Right kidney (tissue), 1 donor: ENCODE measurements at regions not wholly inside any gene's neighbourhood (a gene's known extent, or its start where the extent isn't known, plus 50 kb on each side); places are given as distances from the start of the nearest gene placed in this dataset.
"Not testable (repeated sequence)": the region's sequence is repeated elsewhere in the genome, so short reads cannot be mapped to it uniquely, and the experiment has no call there.

ENCODE experiments used
- DNase-seq: peaks from one replicate; pipeline ENCODE4 v3.0.0-alpha.2; 2016

DNA sequence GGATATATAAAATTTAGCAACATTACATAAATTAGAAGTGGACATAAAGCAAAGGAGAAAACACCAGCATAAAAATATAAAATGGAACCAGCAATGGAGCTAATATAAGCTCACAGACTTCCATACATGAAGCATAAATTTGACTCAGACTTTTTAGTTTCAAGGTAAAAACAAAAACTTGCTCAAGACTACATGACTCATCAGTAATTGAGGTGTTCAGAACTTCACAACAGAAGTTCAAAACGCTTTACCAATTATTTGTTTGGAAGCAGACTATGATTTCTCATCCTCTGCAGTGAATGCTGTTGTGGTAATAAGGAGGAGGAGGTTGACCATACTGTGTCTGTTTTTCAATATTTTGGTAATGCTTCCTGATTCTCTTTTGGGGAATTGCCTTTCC is 192.0 kb upstream of the MEIS1 start:
- DNase-seq = not testable (repeated sequence)

DNA sequence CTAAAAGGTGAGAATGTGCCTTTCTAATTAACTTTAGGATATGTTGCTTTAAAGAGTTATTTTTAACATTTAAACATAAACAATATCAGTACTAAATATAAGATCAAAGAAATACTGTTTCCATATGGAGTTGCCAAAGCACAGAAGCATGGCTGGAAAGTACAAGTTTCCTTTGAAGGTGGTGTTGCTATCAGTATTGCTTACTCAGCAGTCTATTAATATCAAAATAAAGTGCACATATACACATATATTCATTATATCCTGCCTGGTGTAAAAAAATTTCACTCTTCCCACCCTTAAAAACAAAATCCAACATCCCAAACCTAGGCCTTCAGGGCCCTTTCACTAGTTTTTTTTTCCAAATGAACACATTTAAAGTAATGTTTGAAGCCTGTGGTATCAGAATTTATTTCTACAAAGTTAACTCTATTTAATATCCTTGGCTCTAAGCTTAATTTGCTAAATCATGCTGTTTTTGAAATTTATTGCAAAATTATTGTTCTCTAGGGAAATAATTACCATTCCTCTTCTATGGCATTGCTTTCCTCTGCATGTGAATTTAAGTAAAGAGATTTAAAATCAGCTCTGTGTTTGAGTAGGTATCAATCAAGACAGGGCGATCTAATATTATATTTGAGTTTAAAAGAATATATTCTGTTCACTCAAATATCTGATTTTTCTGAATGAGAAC is 192.7 kb upstream of the MEIS1 start:
- no peak for DNase-seq

DNA sequence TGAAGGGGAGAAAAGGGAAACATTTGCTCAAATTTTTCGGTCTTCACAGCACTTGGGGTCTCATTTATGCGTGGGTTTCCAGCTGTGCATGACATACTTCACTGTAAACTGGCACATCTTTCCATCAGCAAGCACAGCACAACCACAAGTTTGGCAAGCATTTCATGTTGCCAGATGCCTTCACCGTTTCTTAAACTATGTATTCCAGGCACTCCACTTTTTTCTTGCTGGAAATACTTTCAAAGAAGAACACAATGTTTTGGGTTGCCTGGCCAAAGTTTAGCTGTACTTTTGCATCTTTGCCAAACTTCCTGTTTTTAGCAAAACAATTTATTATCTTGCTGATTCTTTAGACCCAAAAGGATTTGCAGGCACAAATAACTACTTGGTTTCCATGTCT is 194.6 kb upstream of the MEIS1 start:
- DNase-seq = no peak

DNA sequence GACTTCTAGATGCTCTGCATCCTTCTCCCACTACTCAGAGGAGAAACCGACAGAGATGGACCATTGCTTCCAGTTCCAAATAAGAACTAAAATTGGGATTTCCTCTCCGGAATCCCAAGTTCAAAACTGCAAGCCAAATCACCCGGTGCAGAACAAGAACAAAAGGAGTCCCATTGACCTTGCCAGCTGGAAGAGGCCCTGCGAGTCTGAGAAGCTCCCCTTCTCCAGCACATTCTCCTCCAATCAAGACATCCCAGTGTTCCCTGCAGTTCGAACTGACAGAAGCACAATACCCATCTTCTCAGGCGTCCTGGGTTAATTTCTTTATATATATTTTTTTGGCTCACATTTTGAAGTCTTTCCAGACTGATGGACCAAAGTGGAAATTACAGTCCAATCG is 195.3 kb upstream of the MEIS1 start:
- DNase-seq = no peak

DNA sequence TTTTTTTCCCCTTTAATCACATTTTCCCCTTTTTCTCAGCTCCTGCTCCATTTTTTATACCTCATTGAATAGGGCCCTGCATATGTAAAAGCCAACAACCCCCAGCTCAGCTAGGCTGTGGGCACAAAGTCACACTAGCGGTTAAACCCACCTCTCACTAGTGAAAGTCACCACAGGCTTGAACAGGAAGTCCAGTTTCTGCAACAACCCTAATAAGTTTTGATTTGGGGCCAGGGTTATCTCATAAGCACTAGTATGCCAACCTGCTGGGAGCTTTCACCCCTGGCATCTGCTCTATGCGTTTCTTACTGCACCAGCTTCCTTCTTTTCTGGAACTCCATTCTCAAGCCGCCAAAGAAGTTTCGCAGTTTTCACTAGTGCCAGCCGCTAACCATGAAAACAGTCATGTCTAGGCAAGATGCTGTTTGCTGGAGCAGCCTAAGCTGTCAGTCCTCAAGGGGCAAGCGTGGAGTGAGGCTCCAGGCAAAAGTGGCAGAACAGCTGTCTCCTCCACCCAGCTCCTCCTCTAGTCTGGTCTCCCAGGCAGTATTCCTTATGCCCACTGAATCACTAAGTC is 197.0 kb upstream of the MEIS1 start:
- no peak for DNase-seq

DNA sequence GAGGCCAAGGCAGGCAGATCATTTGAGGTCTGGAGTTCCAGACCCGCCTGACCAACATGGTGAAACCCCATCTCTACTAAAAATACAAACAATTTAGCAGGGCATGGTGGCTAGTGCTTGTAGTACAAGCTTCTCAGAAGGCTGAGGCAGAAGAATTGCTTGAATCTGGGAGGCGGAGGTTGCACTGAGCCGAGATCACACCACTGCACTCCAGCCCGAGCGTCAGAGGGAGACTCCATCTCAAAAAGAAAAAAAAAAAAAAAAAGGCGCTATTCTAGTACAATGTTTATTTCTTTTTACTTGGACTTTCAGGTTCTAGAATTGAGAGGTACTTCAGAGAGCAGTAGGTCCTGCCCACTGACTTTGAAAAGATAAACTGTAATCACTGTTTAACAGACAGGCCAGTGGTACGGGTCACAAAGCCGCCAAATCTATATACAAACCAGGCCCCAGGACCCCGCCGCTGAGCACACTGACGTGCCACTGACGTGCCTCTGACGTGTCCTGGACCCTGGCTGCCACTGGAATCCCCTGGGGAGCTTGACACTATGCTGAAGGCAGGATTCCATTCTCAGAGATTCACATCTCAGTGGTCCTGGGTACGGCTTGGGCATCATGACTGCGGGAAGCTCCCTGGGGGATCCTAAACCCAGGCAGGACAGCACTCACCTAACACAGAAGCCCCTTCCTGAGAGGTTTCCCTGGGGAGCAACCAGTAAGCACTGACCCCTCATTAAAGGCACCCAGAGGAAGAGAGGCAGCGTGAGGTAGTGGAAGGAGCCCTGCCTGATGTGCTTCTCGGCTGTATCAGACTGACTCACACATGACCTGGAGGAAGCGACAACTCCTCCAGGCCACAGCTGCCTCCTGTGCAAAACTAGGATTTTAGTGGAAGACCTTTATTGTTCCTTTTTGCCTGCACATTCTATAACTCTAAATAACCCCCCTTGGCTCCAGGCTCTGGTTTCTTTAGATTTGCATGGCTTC is 197.8 kb upstream of the MEIS1 start:
- no peak for DNase-seq

DNA sequence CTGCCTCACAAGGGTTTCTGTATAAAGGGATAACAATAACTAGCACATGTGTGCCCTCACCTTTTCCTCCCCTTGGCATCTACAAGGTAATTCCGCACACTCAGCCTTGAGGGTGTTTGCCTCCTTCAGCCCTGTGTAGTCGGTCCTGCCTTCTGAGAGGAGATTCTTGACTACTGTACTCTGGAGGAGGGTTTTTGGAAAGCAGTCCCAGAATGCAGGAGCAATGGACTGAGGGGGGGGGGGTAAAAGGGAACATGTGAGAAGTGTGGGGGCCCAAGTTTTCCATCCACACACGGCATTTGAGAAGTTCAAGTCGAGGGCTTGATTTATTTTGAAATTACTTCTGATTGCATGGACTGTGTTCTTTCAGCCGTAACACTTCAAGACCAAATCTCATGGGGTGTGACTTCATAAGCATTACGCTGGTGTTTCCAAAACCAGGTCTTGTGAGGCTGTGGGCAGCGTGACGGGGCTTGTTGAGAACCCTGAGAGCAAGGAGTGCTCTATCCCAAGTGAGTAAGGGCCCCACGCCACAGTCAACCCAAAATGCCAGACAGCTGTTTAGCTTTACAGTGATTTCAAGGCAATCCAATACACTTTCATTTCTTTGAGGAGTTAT is 198.7 kb upstream of the MEIS1 start:
- no peak for DNase-seq

DNA sequence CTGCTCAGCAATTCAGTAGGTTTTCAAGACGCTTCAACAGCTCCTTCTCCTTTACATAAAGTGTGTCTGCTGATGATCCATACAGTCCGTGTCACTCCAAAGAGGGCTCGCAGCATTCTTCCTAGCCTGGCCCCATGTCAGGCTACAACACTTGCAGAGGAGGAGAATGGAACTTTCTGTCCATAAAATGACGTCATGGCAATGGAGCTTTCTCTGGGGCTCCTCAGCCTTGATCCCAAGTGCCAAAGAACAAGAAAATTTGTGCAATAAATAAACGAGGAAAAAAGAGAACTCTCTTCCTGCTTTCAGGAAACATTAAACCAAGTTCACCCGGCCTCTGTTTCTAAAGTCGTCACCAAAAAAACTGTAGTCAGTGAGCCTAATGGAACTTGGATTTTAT is 199.5 kb upstream of the MEIS1 start:
- DNase-seq = peak; percentile 15

DNA sequence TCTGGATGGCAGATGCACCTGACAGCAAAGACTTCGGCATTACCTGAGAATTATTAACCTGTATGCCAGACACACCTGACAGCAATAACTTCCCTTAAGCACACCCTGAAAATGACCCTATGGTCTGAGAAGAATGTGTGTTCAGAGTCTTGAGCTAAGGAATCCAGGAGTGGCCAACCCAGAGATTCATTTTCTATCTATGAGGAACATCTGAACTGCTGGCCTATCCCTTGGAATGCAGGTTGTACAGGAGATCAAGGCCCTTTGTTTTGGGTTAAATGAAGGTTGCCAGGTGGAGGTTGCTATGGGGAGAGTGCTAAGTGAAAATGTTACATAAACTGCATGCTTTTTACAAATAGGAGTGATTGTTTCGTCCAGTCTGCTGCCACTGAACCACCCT is 200.9 kb upstream of the MEIS1 start:
- no peak for DNase-seq

DNA sequence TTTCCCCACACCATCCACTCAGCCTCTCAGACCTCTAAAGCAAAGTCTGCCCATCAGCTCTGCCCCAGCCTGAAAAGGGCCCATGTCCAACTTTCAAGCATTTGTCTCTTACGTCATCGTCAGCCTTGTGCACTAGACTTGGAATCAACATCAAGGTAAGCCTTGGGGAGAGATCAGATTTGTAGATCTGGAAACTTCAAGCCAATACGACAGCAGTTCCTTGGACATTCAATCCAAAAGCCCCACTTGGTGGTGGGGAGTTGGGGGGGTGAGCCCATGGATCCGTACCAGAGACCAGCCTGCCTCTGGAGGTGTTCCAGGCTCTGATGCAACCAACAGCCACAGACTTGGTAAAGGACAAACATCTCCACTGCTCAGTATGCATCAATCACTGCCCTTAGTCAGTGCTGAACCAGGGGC is 206.8 kb upstream of the MEIS1 start:
- DNase-seq = no peak

DNA sequence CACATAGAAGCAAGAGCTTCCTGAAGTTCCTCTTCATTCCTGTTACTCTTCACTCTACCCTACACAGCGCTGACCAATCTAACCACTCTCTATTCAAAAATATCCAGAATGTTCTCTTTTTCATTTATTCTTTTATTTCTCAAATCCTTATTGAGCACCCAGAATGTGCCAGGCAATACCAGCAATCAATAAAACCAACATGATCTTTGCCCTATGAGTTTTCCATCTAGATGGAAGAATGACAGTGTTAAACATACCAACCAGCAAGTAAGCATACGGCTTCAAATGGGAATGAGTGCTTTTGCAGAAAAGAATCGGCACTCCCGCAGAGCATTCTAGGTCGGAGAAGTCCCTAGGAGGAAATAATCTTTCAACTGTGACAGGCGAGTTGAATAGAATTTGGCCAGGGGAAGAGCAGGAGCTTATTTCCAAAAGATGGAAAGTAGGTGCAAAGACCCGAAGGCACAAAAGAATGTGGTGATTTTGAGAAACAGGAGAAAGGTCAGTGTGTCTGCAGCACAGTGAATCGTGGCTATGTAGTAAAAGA is 217.8 kb upstream of the MEIS1 start:
- no peak for DNase-seq

DNA sequence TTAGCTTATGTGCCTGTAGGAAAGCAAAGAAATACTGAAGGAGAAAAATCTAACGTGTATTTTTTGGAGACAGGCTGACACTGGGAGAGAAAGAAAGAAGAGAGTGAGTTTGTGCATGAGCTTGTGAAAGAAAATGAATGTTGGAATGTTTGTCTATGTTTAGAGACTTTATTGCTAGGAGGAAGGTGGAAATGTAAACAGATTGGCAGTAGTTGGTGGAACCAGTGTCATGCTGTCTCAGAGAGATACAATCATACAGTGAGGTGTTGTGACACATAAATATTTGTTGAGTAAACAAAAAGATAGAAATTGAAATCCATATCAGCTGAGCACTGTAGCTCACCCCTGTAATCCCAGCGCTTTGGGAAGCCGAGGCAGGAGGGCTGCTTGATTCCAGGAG is 222.2 kb upstream of the MEIS1 start:
- no peak for DNase-seq

DNA sequence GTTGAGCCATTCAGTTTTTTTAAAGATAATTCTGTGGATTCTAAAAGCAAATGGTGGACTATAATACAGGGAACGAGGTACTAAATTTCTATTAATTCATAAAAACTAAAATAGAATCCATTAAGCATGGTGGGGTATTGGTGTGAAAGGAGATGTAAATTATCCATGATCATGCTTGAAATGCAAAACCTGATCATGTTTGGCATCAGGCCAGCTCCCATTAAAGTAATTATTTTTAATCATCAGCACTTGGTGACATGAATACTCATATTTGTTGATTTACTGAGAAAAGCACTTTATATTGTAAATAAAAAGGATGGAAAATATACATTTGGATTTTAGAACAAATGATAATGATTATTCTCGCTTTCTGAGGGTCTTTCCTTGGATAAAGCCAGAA is 232.3 kb upstream of the MEIS1 start:
- DNase-seq = no peak

DNA sequence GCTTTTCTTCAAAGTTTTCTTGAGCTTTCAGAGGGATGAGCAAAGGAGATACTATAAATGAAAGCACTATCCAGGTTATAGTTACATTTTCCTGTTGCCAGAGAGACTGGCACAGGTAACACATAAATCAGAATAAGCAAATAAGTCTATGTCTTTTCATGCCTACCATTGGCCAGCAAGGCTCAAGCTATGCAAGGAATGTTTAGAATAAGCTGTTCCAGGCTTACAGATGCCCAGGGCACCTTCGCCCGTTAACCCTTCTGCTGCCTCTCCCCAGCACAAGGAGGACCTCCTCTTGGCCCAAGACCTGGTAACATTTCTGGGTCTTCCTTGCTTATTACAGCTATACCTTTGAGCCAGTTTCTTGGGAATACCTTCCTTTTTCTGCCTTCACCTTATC is 233.7 kb upstream of the MEIS1 start:
- DNase-seq = no peak

DNA sequence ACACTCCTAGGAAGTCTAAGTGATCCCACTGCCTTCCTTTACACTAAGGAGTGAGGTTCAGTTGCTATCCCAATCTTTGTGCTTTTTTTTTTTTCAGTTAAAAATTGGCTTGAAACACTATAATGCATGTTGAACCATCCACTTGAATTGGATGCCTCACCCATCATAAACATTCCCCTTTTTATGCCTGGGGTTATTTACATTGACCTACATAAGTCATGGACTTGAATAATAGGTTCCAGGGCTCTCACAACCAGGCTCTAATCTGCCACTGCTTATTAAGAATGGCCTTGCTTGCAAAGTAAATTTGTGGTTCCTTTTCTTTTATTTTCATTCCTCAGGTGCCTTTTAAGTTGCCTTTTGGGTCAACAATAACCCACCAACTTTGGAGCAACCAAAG is 236.1 kb upstream of the MEIS1 start:
- DNase-seq = no peak

DNA sequence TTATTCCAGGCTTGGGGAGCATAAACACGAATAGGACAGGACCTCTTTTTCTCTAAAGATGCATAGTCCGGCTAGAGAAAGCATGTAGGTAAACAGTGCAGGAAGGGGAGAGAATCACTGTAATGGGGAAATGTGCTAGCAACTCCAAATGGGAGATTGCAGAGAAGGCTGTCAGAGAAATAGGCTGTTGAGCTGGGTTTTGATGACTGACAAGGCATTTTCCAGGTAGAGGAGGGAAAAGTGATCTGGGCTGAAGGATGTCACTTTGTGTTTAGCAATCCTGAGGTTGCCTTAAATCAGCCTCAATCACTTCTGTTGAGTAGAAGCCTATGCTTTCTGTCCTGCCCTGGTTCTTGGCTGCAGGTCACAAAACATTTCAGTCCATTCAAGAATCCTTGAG is 242.0 kb upstream of the MEIS1 start:
- no peak for DNase-seq

DNA sequence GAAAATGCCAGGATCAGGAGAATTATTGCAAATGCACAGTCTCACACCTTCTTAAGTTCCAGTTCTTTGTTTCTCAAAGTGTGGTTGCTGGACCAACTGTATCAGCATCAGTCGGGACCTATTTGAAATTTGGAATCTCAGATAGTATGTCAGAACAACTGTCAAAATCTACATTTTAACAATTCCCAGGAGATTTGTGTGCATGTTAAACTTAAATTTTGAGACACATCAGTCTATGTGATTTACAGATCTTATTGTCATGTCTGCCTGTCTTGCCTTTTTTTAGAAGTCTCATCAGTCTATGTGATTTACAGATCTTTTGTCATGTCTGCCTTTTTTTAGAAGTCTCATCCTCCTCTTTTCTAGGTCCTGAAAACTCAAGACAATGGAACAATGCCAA is 243.6 kb upstream of the MEIS1 start:
- DNase-seq = no peak

DNA sequence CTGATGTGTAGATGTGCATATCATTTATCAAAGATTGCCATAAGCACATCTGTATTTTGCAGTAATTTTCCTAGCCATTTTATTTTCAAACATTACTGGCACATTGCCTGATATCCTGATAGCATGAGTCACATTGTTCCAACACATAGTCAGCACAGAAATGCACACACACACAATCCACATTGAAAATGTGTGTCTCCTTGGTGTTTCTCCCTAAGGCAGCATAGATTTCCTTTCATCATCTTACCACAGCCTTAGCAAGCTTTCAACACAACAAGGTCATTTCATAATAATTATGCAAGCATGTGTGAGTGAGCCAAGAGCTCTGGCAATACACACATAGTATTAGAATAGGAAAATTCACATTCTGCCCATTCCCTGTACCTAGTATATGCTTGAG is 245.4 kb upstream of the MEIS1 start:
- DNase-seq = no peak

DNA sequence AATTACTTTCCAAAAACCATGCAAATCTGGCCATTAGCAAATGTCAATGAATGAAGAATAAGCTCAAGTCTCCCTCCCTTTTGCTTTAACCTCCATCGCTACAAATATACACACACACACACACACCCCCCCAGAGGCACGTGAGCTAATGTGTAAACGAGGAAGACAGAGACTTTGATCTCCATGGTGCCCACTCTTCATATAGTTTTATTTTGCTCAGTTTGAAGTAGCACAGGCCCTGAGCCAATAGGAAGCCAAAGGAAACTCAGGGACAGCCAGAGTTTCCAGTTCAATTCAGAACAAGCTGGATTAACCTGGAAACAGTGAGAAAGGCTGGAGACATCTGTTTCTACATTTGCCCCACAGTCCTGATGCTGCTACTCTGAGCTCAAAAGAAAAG is 248.4 kb upstream of the MEIS1 start:
- no peak for DNase-seq

DNA sequence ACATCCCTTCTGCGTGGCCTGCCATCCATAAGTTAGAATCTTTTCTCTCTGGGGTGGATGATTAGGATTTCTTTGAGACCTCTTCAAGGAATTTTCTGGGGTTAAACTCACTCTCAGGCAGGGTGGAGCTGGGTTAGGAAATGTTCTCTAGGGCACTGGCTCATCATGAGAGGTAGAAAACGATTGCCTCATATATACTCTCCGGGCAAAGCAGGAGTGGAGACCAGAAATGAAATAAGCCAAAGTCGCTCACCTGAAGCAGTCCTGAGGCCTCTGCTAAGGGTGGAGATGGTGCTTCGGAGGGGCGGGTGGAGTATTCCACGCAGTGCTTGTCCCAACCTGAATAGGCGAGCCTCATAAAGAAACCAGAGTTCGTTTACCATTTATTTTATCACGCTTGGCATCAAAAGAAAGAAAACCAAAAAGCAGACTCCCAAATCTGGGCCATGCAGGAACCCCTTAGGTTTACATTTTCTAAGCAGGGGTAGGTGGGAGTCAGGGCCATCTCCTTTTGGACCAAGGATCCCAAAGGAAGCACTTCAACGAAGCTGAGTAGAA is 249.3 kb upstream of the MEIS1 start:
- no peak for DNase-seq

DNA sequence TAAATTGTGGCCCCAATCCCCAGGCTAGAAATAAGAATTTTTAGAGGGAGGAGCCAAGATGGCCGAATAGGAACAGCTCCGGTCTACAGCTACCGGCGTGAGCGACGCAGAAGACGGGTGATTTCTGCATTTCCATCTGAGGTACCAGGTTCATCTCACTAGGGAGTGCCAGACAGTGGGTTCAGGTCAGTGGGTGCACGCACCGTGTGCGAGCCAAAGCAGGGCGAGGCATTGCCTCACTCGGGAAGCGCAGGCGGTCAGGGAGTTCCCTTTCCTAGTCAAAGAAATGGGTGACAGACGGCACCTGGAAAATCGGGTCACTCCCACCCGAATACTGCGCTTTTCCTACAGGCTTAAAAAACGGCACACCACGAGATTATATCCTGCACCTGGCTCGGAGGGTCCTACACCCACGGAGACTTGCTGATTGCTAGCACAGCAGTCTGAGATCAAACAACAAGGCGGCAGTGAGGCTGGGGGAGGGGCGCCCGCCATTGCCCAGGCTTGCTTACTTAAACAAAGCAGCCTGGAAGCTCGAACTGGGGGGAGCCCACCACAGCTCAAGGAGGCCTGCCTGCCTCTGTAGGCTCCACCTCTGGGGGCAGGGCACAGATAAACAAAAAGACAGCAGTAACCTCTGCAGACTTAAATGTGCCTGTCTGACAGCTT is 257.7 kb upstream of the MEIS1 start:
- not testable (repeated sequence) for DNase-seq

DNA sequence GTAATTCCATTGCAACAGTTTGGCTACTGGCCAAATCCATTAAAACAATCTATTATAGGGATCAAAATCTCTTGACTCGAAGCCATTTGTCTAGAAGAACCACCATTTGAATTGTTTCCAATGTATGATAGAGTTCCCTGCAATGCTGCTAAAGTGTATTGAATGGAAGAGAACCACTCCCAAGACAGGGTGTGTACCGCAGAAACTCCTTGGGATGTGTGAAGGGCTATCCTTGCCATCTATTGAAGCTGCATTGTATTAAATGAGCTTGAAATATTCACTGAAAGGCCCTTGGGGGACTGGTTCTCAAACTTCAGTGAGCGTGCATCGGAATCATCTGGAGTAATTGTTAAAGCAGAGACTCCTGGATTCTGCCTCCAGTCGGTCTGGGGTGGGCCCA is 260.4 kb upstream of the MEIS1 start:
- DNase-seq = no peak
